ENCODE measurements at regions not wholly inside any gene's neighbourhood (a gene's known extent, or its start where the extent isn't known, plus 50 kb on each side); places are given as distances from the start of the nearest gene placed in this dataset.

DNA sequence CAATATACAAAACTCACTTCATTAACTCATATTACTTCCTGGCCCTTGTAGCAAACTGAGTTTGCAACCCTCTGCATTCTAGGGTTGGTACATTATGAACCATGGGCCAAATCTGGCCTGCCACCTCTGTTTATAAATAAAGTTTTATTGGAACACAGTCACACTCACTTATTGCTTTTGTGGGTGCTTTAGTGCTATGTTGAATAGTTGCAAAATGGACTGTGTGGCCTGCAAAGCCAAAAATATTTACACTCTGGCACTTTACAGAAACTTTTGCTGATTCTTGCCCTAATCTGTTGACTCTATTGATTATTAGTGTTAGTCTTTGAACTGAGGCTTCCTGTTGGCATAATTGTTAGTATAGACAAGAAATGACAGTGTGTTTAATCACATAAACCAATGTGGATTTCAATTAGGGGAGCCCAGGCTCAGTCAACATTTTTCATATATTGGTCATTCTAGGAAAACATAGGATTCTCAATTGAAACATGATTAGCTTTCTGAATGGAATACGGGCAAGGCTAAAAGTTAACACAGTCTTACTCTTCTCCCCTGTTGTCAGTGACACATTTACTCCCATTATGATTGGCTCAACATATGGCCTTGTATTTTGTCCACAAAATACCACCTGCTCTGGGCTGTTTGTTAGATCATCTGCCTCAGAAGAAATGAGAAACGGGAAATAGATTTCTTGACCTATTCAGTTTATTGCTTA is 241.9 kb upstream of the ZFP64 start (continued):
- TF ChIP-seq, protein P1, sequence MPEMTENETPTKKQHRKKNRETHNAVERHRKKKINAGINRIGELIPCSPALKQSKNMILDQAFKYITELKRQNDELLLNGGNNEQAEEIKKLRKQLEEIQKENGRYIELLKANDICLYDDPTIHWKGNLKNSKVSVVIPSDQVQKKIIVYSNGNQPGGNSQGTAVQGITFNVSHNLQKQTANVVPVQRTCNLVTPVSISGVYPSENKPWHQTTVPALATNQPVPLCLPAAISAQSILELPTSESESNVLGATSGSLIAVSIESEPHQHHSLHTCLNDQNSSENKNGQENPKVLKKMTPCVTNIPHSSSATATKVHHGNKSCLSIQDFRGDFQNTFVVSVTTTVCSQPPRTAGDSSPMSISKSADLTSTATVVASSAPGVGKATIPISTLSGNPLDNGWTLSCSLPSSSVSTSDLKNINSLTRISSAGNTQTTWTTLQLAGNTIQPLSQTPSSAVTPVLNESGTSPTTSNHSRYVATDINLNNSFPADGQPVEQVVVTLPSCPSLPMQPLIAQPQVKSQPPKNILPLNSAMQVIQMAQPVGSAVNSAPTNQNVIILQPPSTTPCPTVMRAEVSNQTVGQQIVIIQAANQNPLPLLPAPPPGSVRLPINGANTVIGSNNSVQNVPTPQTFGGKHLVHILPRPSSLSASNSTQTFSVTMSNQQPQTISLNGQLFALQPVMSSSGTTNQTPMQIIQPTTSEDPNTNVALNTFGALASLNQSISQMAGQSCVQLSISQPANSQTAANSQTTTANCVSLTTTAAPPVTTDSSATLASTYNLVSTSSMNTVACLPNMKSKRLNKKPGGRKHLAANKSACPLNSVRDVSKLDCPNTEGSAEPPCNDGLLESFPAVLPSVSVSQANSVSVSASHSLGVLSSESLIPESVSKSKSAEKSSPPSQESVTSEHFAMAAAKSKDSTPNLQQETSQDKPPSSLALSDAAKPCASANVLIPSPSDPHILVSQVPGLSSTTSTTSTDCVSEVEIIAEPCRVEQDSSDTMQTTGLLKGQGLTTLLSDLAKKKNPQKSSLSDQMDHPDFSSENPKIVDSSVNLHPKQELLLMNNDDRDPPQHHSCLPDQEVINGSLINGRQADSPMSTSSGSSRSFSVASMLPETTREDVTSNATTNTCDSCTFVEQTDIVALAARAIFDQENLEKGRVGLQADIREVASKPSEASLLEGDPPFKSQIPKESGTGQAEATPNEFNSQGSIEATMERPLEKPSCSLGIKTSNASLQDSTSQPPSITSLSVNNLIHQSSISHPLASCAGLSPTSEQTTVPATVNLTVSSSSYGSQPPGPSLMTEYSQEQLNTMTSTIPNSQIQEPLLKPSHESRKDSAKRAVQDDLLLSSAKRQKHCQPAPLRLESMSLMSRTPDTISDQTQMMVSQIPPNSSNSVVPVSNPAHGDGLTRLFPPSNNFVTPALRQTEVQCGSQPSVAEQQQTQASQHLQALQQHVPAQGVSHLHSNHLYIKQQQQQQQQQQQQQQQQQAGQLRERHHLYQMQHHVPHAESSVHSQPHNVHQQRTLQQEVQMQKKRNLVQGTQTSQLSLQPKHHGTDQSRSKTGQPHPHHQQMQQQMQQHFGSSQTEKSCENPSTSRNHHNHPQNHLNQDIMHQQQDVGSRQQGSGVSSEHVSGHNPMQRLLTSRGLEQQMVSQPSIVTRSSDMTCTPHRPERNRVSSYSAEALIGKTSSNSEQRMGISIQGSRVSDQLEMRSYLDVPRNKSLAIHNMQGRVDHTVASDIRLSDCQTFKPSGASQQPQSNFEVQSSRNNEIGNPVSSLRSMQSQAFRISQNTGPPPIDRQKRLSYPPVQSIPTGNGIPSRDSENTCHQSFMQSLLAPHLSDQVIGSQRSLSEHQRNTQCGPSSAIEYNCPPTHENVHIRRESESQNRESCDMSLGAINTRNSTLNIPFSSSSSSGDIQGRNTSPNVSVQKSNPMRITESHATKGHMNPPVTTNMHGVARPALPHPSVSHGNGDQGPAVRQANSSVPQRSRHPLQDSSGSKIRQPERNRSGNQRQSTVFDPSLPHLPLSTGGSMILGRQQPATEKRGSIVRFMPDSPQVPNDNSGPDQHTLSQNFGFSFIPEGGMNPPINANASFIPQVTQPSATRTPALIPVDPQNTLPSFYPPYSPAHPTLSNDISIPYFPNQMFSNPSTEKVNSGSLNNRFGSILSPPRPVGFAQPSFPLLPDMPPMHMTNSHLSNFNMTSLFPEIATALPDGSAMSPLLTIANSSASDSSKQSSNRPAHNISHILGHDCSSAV (CRISPR knock-in tag; IDR thresholded peaks at IDR 0.05; ENCODE audit: borderline replicate concordance), result 0 out of 2 replicates have a peak, but pooled peaks have one; percentile 83
- TF ChIP-seq ZNF775 (CRISPR knock-in tag; IDR thresholded peaks at IDR 0.05; ENCODE audit: borderline replicate concordance) (no peak), AKAP8 (CRISPR knock-in tag; IDR thresholded peaks at IDR 0.05) (no peak), U2AF2 (IDR thresholded peaks at IDR 0.05; ENCODE audit: low read depth, low read length) (no peak), MYNN (CRISPR knock-in tag; IDR thresholded peaks at IDR 0.05; ENCODE audit: low read depth) (no peak), ZNF75D (CRISPR knock-in tag; IDR thresholded peaks at IDR 0.05; ENCODE audit: borderline replicate concordance) (no peak), ZNF30 (CRISPR knock-in tag; IDR thresholded peaks at IDR 0.05) (no peak), ZNF329 (CRISPR knock-in tag; IDR thresholded peaks at IDR 0.05; ENCODE audit: low read depth) (no peak), SAP130 (CRISPR knock-in tag; IDR thresholded peaks at IDR 0.05; ENCODE audit: low read depth) (peak; percentile 54), ZBTB34 (CRISPR knock-in tag; IDR thresholded peaks at IDR 0.05) (no peak), HMGA1 (CRISPR knock-in tag; conservative IDR thresholded peaks at IDR 0.05) (no peak), MTERF4 (CRISPR knock-in tag; IDR thresholded peaks at IDR 0.05) (no peak), MATR3 (CRISPR knock-in tag; IDR thresholded peaks at IDR 0.05) (no peak), NCOA5 (CRISPR knock-in tag; IDR thresholded peaks at IDR 0.05) (no peak), MIXL1 (CRISPR knock-in tag; IDR thresholded peaks at IDR 0.05) (peak; percentile 99), SSRP1 (CRISPR knock-in tag; IDR thresholded peaks at IDR 0.05) (no peak), SP2 (CRISPR knock-in tag; IDR thresholded peaks at IDR 0.05) (no peak), ZNF33B (CRISPR knock-in tag; IDR thresholded peaks at IDR 0.05) (no peak), JDP2 (CRISPR knock-in tag; IDR thresholded peaks at IDR 0.05; ENCODE audit: borderline replicate concordance) (no peak; the same call in 1 of the 2 replicates), ZNF24 (IDR thresholded peaks at IDR 0.05) (peak; percentile 77), ZNF235 (CRISPR knock-in tag; IDR thresholded peaks at IDR 0.05; ENCODE audit: borderline replicate concordance) (no peak), ZNF543 (CRISPR knock-in tag; IDR thresholded peaks at IDR 0.05) (0 out of 2 replicates have a peak, but pooled peaks have one; percentile 57)
